Activated naive CD8-positive, alpha-beta T cell treated with anti-CD3 and anti-CD28 coated beads, Interleukin-2, amount 10 ng/mL, durations not matched to agents 7 days and 5 days (primary cell): ENCODE measurements at regions not wholly inside any gene's neighbourhood (a gene's known extent, or its start where the extent isn't known, plus 50 kb on each side); places are given as distances from the start of the nearest gene placed in this dataset.
"Not testable (repeated sequence)": the region's sequence is repeated elsewhere in the genome, so short reads cannot be mapped to it uniquely, and the experiment has no call there.

Experiments used
- ATAC-seq: fragments of 150-1000 bp; cut with Tn5 transposase; one replicate; pipeline ENCODE4 v1.10.0; 2021; ENCODE audit warnings: low read depth, moderate library complexity
- POLR2A ChIA-PET: fragments of 350-600 bp; sonication (Branson Sonifier 250); formaldehyde crosslinking; loops from one replicate; lab custom pipeline; 2021; ENCODE audit warnings: antibody characterized with exemption; lab: Charles Lee
- DNase-seq: peaks from one replicate; pipeline ENCODE4 v3.0.0; 2021
- H3K27ac Mint-ChIP-seq: one replicate; pipeline ENCODE4 v1.8.0; 2022; ENCODE audit warnings: mild to moderate bottlenecking, mixed read lengths
- H3K27me3 Mint-ChIP-seq: one replicate; pipeline ENCODE4 v1.8.0; 2022; ENCODE audit warnings: mild to moderate bottlenecking, moderate library complexity, mixed read lengths
- H3K36me3 Mint-ChIP-seq: one replicate; pipeline ENCODE4 v1.8.0; 2021; ENCODE audit warnings: mild to moderate bottlenecking, mixed read lengths
- H3K4me1 Mint-ChIP-seq: one replicate; pipeline ENCODE4 v1.8.0; 2021; ENCODE audit warnings: mixed read lengths
- H3K4me3 Mint-ChIP-seq: one replicate; pipeline ENCODE4 v1.8.0; 2022; ENCODE audit warnings: mild to moderate bottlenecking, moderate library complexity, mixed read lengths
- H3K9me3 Mint-ChIP-seq: one replicate; pipeline ENCODE4 v1.8.0; 2021; ENCODE audit warnings: mixed read lengths

GRCh38 chr4:117135634-117136354 is 50.4 kb upstream of the TRAM1L1 start:
- Mint-ChIP-seq H3K9me3 (peaks cover 1% of the 10 kb centered on the region), H3K27ac (no peak overlapping the region), H3K27me3 (no peaks in the 10 kb centered on the region), H3K4me1 (no peaks in the 10 kb centered on the region), H3K36me3 (no peaks in the 10 kb centered on the region), H3K4me3 (no peak overlapping the region)
- ATAC-seq = no peak
- DNase-seq = no peak
- POLR2A ChIA-PET = no interaction called here

GRCh38 chr4:117137145-117137544 is 51.8 kb upstream of the TRAM1L1 start:
- Mint-ChIP-seq H3K4me3 (no peak overlapping the region), H3K9me3 (peaks cover 1% of the 10 kb centered on the region), H3K27ac (no peak overlapping the region), H3K4me1 (no peaks in the 10 kb centered on the region), H3K27me3 (no peaks in the 10 kb centered on the region), H3K36me3 (no peaks in the 10 kb centered on the region)
- ATAC-seq = no peak
- POLR2A ChIA-PET = no interaction called here
- DNase-seq = no peak

GRCh38 chr4:117138732-117139131 is 53.4 kb upstream of the TRAM1L1 start:
- H3K4me1 Mint-ChIP-seq, POLR2A ChIA-PET, DNase-seq, H3K4me3 Mint-ChIP-seq, ATAC-seq, H3K27me3 Mint-ChIP-seq, H3K9me3 Mint-ChIP-seq, H3K27ac Mint-ChIP-seq, H3K36me3 Mint-ChIP-seq: not testable (repeated sequence)

GRCh38 chr4:117154251-117154650 is 68.9 kb upstream of the TRAM1L1 start:
- H3K4me1 Mint-ChIP-seq = no peaks in the 10 kb centered on the region
- no peak for ATAC-seq

GRCh38 chr4:117156806-117157205 is 71.4 kb upstream of the TRAM1L1 start:
- H3K4me1 Mint-ChIP-seq = no peaks in the 10 kb centered on the region

More at GRCh38 chr4:117154251-117154650, 68.9 kb upstream of the TRAM1L1 start:
- no peak overlapping the region for H3K4me3 Mint-ChIP-seq
- H3K27me3 Mint-ChIP-seq = no peaks in the 10 kb centered on the region
- DNase-seq = no peak
- no peaks in the 10 kb centered on the region for H3K36me3 Mint-ChIP-seq
- no peaks in the 10 kb centered on the region for H3K9me3 Mint-ChIP-seq
- H3K27ac Mint-ChIP-seq = no peak overlapping the region
- POLR2A ChIA-PET = interaction anchor here (0.7 kb wide), 1 partner anchor 284 kb away, joined by 6 read pairs; no protein-coding TSS in a partner anchor

GRCh38 chr4:117157360-117157759 is 72.0 kb upstream of the TRAM1L1 start:
- Mint-ChIP-seq H3K9me3 (no peaks in the 10 kb centered on the region), H3K4me3 (no peak overlapping the region), H3K27ac (no peak overlapping the region), H3K27me3 (no peaks in the 10 kb centered on the region), H3K36me3 (no peaks in the 10 kb centered on the region), H3K4me1 (no peaks in the 10 kb centered on the region)
- ATAC-seq = no peak
- POLR2A ChIA-PET = no interaction called here
- DNase-seq = no peak

More at GRCh38 chr4:117156806-117157205, 71.4 kb upstream of the TRAM1L1 start:
- DNase-seq (no peak), ATAC-seq (no peak)
- H3K4me3 Mint-ChIP-seq = no peak overlapping the region
- no peaks in the 10 kb centered on the region for H3K9me3 Mint-ChIP-seq
- H3K27me3 Mint-ChIP-seq = no peaks in the 10 kb centered on the region
- POLR2A ChIA-PET = no interaction called here
- H3K36me3 Mint-ChIP-seq = no peaks in the 10 kb centered on the region
- H3K27ac Mint-ChIP-seq = no peak overlapping the region

- Mint-ChIP-seq H3K27ac (no peak overlapping the region), H3K36me3 (no peaks in the 10 kb centered on the region), H3K4me1 (no peaks in the 10 kb centered on the region), H3K4me3 (no peak overlapping the region), H3K9me3 (no peaks in the 10 kb centered on the region), H3K27me3 (no peaks in the 10 kb centered on the region)
- POLR2A ChIA-PET = no interaction called here
- DNase-seq = no peak
- ATAC-seq = no peak
Measured at GRCh38 chr4:117162976-117163375, 77.6 kb upstream of the TRAM1L1 start.

- H3K27ac Mint-ChIP-seq = no peak overlapping the region
- no peak overlapping the region for H3K4me3 Mint-ChIP-seq
- POLR2A ChIA-PET = no interaction called here
- H3K9me3 Mint-ChIP-seq = no peaks in the 10 kb centered on the region
- H3K27me3 Mint-ChIP-seq = no peaks in the 10 kb centered on the region
- H3K4me1 Mint-ChIP-seq = no peaks in the 10 kb centered on the region
- ATAC-seq (no peak), DNase-seq (no peak)
- H3K36me3 Mint-ChIP-seq = no peaks in the 10 kb centered on the region
Measured at GRCh38 chr4:117164338-117164737, 79.0 kb upstream of the TRAM1L1 start.

- H3K36me3 Mint-ChIP-seq, H3K9me3 Mint-ChIP-seq, ATAC-seq, POLR2A ChIA-PET, H3K27ac Mint-ChIP-seq, H3K27me3 Mint-ChIP-seq, H3K4me1 Mint-ChIP-seq, DNase-seq, H3K4me3 Mint-ChIP-seq: not testable (repeated sequence)
Measured at GRCh38 chr4:117175369-117175768, 90.0 kb upstream of the TRAM1L1 start.

- H3K9me3 Mint-ChIP-seq = peaks cover 1% of the 10 kb centered on the region
- no peak for DNase-seq
- H3K4me1 Mint-ChIP-seq = no peaks in the 10 kb centered on the region
- H3K27me3 Mint-ChIP-seq = no peaks in the 10 kb centered on the region
- no peak for ATAC-seq
- no peak overlapping the region for H3K4me3 Mint-ChIP-seq
- H3K36me3 Mint-ChIP-seq = no peaks in the 10 kb centered on the region
- POLR2A ChIA-PET = no interaction called here
- no peak overlapping the region for H3K27ac Mint-ChIP-seq
Measured at GRCh38 chr4:117203231-117203630, 117.9 kb upstream of the TRAM1L1 start.

GRCh38 chr4:117210551-117210950 is 125.2 kb upstream of the TRAM1L1 start:
- H3K27ac Mint-ChIP-seq = no peak overlapping the region
- DNase-seq (no peak), ATAC-seq (no peak)
- H3K27me3 Mint-ChIP-seq = no peaks in the 10 kb centered on the region
- H3K4me3 Mint-ChIP-seq = no peak overlapping the region
- H3K4me1 Mint-ChIP-seq = no peaks in the 10 kb centered on the region
- no peaks in the 10 kb centered on the region for H3K9me3 Mint-ChIP-seq
- H3K36me3 Mint-ChIP-seq = no peaks in the 10 kb centered on the region
- POLR2A ChIA-PET = no interaction called here

GRCh38 chr4:117224256-117224655 is 138.9 kb upstream of the TRAM1L1 start:
- POLR2A ChIA-PET = no interaction called here
- ATAC-seq = no peak
- Mint-ChIP-seq H3K4me1 (no peaks in the 10 kb centered on the region), H3K27ac (no peak overlapping the region), H3K9me3 (no peaks in the 10 kb centered on the region), H3K36me3 (no peaks in the 10 kb centered on the region), H3K27me3 (no peaks in the 10 kb centered on the region), H3K4me3 (no peak overlapping the region)
- DNase-seq = no peak

- ATAC-seq = no peak
- Mint-ChIP-seq H3K4me3 (no peak overlapping the region), H3K36me3 (no peaks in the 10 kb centered on the region), H3K27ac (no peak overlapping the region), H3K27me3 (no peaks in the 10 kb centered on the region), H3K4me1 (no peaks in the 10 kb centered on the region), H3K9me3 (no peaks in the 10 kb centered on the region)
- DNase-seq = no peak
- POLR2A ChIA-PET = no interaction called here
Measured at GRCh38 chr4:117225471-117225870, 140.1 kb upstream of the TRAM1L1 start.

GRCh38 chr4:117227925-117228324 is 142.5 kb upstream of the TRAM1L1 start:
- POLR2A ChIA-PET = no interaction called here

More at GRCh38 chr4:117227925-117228324, 142.5 kb upstream of the TRAM1L1 start:
- Mint-ChIP-seq H3K4me1 (no peaks in the 10 kb centered on the region), H3K9me3 (no peaks in the 10 kb centered on the region), H3K36me3 (no peaks in the 10 kb centered on the region), H3K27ac (no peak overlapping the region), H3K4me3 (no peak overlapping the region), H3K27me3 (no peaks in the 10 kb centered on the region)
- DNase-seq (no peak), ATAC-seq (no peak)
